Stimulated activated CD8-positive, alpha-beta memory T cell treated with anti-CD3 and anti-CD28 coated beads, Interleukin-7, amount 100 ng/mL, for 24 hours (primary cell): ENCODE measurements at regions not wholly inside any gene's neighbourhood (a gene's known extent, or its start where the extent isn't known, plus 50 kb on each side); places are given as distances from the start of the nearest gene placed in this dataset.
A peak's percentile ranks its signal among the peaks of the same experiment; 100 is the strongest.
"Not testable (repeated sequence)": the region's sequence is repeated elsewhere in the genome, so short reads cannot be mapped to it uniquely, and the experiment has no call there.

Source experiments
- DNase-seq: peaks from one replicate; pipeline ENCODE4 v3.0.0-alpha.2; 2020; ENCODE audit warnings: low read depth

DNA sequence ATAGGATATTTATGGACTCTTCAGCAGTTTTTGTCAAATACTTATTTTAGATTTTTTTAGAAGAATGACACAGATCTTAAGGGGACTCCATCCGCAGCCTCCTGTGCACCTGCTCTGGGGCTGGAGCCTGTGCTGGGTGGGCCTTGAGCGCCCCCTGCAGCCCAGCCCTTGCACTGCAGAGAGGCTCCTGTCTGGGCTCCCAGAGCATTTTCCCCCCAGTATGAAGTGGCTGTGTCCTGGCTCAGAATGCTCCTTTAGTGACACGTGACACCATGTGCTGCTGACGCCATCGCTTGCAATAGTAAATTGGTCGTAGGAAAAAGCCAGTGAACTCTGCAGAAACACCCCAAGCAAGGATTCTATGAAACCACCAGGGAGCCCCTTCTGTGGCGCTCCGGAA is 479.7 kb downstream of the TMEM121 start:
- DNase-seq = not testable (repeated sequence)

GRCh38 chr14:106006716-106007115 is 480.3 kb downstream of the TMEM121 start:
- DNase-seq = not testable (repeated sequence)

DNA sequence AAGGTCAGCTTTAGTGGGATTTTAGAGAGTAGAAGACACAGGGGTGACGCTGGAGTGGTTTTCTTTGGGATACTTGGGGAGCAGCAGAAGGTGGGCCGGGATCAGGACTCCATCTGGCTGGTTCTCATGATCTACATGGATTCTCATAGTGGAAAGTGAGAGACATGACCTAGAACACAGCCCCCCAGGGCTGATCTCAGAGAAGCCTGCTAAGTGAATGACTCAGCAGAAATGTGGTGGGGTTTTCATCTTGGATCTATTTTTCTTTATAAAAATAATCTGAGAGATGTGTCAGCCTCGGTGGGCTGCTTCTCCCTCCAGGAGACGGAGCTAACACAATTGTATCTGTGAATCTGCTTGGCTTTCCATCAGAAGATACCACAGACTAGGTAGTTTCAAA is 484.4 kb downstream of the TMEM121 start:
- DNase-seq = no peak

DNA sequence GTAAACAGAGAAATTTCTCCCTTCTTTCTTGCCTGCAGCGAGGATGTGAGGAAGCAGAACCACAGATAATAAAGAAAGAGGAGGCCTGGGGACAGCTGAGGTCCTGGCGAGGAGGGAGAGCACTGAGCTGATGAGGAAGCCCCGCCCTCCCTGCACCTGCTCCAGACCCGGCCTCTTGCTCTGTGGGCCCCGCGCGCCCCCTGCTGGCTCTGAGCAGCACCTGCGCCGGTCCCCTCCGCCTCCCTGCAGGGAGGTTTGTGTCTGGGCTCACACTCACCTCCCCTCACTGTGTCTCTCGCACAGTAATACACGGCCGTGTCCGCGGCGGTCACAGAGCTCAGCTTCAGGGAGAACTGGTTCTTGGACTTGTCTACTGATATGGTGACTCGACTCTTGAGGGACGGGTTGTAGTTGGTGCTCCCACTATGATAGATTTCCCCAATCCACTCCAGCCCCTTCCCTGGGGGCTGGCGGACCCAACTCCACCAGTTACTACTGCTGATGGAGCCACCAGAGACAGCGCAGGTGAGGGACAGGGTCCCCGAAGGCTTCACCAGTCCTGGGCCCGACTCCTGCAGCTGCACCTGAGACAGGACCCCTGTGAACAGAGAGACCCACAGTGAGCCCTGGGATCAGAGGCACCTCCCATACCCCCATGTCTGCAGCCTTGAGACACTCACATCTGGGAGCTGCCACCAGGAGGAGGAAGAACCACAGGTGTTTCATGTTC is 485.4 kb downstream of the TMEM121 start:
- DNase-seq = not testable (repeated sequence)

DNA sequence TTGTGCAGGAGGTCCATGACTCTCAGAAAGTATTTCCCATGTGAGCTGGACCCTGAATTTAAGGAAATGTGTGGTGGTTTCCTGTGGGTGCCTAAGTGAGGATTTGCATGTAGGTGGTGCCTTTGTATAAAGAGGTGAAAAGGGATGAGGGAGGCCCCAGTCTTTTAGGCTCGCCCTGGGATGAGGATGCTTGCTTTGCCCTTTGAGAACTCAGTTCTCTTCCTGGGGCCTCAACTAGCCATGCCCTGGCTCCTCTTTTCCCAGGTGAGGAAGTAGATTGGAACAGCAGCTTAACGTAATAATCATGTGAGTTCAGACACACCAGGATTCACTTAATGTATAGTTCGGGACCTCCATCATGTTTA is 486.0 kb downstream of the TMEM121 start:
- DNase-seq = not testable (repeated sequence)

DNA sequence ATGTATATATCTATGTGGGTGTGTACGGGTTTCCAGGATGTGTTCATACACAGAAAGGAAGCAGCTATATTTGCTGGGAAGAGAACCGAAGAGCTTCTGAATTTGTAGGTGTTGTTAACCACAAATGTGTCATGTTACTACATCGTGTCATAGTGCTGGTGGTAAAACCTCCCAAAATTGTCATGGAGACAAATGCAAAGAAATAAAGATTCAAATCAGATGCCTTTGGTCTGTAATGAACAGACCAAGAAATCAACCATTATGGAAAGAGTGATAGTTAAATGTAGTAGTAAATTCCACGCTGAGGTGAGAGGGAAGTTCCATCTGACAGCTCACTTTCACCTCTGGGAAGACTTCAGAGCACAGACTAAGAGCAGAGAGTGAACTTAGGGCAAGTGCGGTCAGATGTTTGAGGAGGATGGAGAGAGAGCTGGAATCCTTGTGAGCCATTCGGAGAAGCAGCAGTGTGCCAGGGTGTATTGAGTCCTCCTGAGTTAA is 487.5 kb downstream of the TMEM121 start:
- DNase-seq = no peak

- DNase-seq = not testable (repeated sequence)
Observed at GRCh38 chr14:106017952-106018351, 491.6 kb downstream of the TMEM121 start.

DNA sequence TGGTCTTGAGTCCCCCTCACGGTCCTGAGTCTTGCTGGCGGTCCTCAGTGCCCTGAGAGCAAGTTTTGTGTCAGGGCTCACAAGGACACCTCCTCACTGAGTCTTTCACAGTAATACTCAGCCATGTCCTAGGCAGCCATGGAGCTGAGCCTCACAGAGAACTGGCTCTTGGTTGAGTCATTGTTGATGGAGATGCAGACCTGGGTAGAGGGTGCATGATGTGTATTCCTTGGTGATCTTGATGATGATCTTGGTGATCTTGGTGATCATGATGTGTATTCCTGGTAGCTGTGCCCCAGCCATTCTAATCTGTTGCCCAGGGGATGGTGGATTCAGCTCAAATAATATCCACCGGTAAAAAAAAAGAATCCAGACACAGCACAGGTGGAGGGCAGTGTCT is 495.4 kb downstream of the TMEM121 start:
- DNase-seq = no peak

DNA sequence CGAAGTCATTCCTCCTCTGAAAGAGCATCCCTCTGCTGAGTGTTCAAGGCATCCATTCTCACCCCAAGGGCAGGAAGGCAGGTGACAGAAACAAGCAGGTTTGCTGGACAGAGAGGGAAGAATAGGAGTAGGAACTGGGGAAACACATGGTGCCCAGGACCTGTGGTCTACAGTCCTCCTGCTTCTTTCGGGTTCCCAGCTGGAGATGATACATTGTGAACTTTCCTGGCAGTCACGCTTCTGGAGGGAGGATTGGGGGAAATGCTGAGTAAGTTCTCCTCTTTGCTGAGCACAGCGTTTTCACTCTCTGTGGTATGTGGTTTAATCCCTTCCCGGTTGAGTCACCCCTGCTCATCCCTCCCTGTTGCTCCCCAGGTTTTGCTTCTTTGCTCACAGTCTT is 496.3 kb downstream of the TMEM121 start:
- not testable (repeated sequence) for DNase-seq

DNA sequence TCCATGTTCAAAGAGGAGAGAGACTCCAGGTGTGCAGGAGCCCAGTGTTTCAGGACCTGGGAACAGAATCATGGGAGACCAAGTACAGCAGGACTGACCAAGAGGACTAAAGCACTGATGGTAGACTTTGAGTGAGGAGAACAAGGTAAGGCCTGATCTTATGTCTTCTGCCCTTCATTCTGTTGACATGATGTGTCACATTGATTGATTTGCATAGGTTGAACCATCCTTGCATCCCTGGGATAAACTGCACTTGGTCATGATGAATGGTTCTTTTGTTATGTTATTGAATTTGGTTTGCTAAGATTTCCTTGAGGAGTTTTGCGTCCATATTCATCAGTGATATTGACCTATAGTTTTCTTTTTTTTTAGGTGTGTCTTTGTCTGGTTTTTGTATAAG is 497.0 kb downstream of the TMEM121 start:
- DNase-seq = no peak

DNA sequence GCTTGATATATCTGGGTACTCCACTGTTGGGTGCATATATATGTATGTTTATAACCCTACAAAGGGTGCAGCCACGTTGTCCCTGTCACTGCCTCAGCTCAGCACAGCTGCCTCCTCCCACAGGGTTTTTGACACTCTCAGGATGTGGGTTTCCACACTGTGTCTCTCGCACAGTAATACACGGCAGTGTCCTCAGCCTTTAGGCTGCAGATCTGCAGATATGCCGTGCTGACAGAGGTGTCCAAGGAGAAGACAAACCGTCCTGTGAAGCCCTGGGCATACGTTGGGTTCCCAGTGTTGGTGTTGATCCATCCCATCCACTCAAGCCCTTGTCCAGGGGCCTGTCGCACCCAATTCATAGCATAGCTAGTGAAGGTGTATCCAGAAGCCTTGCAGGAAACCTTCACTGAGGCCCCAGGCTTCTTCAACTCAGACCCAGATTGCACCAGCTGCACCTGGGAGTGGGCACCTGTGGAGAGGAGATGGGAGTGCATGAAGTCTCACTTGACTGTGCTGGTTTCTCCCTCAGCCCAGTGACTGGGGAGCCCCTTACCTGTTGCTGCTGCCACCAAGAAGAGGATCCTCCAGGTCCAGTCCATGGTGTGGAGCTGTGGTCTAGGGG is 498.7 kb downstream of the TMEM121 start:
- DNase-seq = no peak

GRCh38 chr14:106026026-106026425 is 499.6 kb downstream of the TMEM121 start:
- no peak for DNase-seq

DNA sequence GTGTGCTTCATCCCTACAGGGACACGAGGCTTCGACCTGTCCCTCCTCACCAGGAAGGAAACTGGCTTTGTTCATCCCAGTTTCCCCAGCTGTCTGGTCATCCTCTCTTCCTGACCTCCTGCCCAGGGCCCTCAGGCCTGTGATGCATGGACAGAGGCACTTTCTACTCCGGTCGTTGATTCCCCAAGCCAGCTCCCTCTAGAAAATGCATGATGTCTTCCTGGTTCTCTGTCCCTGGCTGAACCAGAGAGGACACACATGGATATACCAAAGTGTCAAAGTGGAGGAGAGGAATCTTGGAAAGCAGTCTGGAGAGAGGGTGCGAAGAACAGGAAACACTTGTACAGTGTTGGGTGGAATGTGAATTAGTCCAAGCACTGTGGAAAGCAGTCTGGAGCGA is 501.4 kb downstream of the TMEM121 start:
- not testable (repeated sequence) for DNase-seq

DNA sequence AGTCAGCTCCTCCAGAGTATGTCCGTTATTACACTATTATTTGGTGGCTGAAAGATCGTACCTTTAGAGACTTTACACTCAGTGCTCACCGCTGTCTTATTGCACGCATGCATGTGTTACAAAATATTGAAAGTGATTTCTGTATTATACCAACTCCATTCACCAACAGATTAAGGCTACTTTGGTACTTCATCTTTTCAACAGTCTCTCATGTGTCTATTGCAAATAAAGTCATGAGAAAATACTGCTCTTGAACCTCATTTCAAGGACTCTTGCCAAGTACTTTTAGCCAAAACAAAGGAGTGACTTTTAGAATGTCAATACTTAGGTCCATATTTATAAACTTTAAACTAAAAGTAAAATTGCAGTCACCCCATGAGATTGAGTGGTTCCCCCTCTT is 503.6 kb downstream of the TMEM121 start:
- no peak for DNase-seq

- no peak for DNase-seq
Observed at GRCh38 chr14:106037380-106037779, 511.0 kb downstream of the TMEM121 start.

- no peak for DNase-seq
Observed at GRCh38 chr14:106038263-106038662, 511.9 kb downstream of the TMEM121 start.

GRCh38 chr14:106039400-106039799 is 513.0 kb downstream of the TMEM121 start:
- DNase-seq = peak; percentile 33

GRCh38 chr14:106044515-106044914 is 518.1 kb downstream of the TMEM121 start:
- DNase-seq = no peak

- peak; percentile 83 for DNase-seq
Observed at GRCh38 chr14:106044949-106045596, 518.7 kb downstream of the TMEM121 start.

DNA sequence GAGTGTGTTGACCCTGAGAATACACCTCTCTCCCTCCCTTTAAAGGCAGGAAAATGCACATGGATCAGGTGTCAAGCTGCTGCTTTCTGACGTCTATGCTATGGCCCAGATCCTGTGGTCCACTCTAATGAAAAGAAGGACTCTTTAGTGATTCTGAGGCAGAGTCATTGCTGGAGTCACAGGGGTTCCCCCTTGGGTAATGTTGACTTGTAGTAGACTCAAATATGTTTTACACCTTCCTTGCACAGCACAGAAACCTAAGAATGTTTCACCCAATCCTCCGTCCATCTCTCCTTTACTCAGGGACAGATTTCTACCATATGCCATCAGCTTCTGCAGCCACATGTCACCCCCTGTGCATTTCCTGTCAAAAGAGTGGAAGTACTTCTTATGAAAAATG is 525.4 kb downstream of the TMEM121 start:
- DNase-seq = no peak

DNA sequence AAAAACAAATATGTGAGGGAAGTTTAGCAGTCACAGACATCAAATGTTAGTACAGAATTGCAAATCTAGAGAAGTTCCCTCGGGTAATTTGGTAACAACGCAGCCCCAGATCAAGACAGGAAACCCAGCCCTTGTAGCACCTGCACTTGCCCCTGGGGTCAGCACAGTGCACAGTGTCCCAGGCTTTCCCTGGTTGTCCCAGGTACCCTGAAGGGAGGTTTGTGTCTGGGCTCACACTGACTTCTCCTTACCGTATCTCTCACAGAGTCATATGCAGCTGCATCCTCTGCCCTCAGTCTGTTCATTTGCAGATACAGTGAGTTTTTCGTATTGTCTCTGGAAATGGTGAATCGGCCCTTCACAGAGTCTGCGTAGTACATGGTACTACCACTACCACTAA is 528.9 kb downstream of the TMEM121 start:
- DNase-seq = no peak

DNA sequence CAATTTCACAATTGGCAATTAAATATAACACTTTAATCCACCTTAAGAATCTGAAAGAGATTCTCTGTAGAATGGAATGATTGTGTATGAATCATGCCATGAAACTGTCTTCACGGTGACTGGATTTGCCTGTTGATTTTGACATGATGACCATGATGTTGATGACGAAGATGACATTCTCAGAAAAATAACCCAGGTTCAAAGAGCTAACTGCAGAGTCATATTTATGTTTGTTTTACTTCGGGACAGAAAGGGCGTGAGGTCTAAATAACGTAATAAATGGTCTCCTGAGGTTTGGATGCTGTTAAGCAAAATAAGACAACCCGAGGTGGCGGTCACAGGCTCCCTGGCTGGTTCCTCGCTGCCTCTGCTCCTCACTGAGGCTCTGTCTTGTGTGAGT is 532.0 kb downstream of the TMEM121 start:
- DNase-seq = no peak

- DNase-seq = no peak
Observed at GRCh38 chr14:106060276-106060975, 534.0 kb downstream of the TMEM121 start.
